GM12891 (cell line): ENCODE measurements at regions not wholly inside any gene's neighbourhood (a gene's known extent, or its start where the extent isn't known, plus 50 kb on each side); places are given as distances from the start of the nearest gene placed in this dataset.

Experiments
- PAX5 ChIP-seq: IDR thresholded peaks from 2 replicates; pipeline ENCODE4 v1.6.1; 2011; ENCODE audit warnings: low read length, moderate library complexity, mild to moderate bottlenecking; ENCODE audit not compliant: insufficient read depth, severe bottlenecking
- POLR2A ChIP-seq: IDR thresholded peaks from 2 replicates; pipeline ENCODE4 v1.6.1; 2011; ENCODE audit warnings: low read depth, low read length, control low read depth
- POLR2AphosphoS5 ChIP-seq: IDR thresholded peaks from 2 replicates; pipeline ENCODE4 v1.6.1; 2011; ENCODE audit warnings: low read depth, low read length, control low read depth
- POU2F2 ChIP-seq: IDR thresholded peaks from 2 replicates; pipeline ENCODE4 v1.6.1; 2011; ENCODE audit warnings: low read depth, mild to moderate bottlenecking, control low read depth, low read length, moderate library complexity
- TAF1 ChIP-seq: IDR thresholded peaks from 2 replicates; pipeline ENCODE4 v1.6.1; 2011; ENCODE audit warnings: low read depth, low read length, control low read depth

- no peak for TF ChIP-seq POLR2AphosphoS5
- TF ChIP-seq TAF1: no peak
- no peak for TF ChIP-seq POLR2A
- no peak for TF ChIP-seq POU2F2
- no peak for TF ChIP-seq PAX5
These were observed 268.6 kb upstream of the MVB12B start for GRCh38 chr9:126058011-126058531.
